ENCODE measurements at regions not wholly inside any gene's neighbourhood (a gene's known extent, or its start where the extent isn't known, plus 50 kb on each side); places are given as distances from the start of the nearest gene placed in this dataset.

DNA sequence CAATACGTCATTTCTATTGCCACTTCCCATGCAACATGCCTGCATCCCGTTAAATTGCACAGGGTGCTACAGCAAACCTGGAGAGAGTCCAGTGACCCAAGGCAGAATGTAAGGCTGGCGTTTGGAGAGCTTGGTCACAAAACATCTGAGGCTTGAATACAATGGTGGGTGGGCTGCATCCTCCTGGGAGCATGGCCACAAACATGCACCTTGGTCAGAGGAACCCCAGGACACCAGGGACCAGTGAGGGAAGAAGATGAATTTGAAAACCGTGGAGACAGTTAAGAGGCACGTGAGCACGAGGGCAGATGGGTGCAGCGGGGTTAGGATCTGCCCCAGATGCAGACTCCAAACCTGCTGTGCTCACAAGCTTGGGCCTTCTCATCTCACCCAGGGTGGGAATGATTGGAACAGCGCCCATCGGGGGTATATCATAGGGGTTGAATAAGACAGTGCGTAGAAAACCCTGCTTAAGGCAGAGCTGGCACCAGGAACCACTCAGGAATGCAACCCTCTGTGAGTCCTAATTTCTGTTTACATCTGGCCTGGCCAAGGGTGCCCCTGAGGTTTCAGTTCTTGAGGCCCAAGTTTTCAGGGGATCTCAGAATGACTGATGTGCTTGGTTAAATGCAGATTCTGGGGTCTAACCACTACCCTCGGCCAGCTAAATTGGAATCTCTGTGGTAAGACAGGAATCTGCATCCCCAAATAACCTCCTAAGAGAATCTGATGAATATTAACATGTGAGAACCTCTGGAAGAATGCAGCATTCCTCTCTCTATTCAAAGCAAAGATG is 97.2 kb downstream of the ARL4C start:
- TF ChIP-seq EZH2 (IDR thresholded peaks at IDR 0.05), result no peak
- no peak for TF ChIP-seq POLR2AphosphoS5 (IDR thresholded peaks at IDR 0.05; ENCODE audit: borderline replicate concordance, low read depth, low read length)
- no peak for TF ChIP-seq FOXP2 (optimal IDR thresholded peaks at IDR 0.05; ENCODE audit: control extremely low read depth, extremely low read length, insufficient read depth)
